WI38 (cell line): ENCODE measurements at regions not wholly inside any gene's neighbourhood (a gene's known extent, or its start where the extent isn't known, plus 50 kb on each side); places are given as distances from the start of the nearest gene placed in this dataset.

Experiments used
- H3K4me3 ChIP-seq: 2 replicates; pipeline ENCODE4 v1.5.1; 2011; ENCODE audit warnings: low read depth, mild to moderate bottlenecking, control low read depth, low read length
- TF ChIP-seq, protein P1 (sequence below): IDR thresholded peaks from 2 replicates; pipeline ENCODE4 v1.5.1; 2012; ENCODE audit warnings: low read depth, mild to moderate bottlenecking, control low read depth, low read length

DNA sequence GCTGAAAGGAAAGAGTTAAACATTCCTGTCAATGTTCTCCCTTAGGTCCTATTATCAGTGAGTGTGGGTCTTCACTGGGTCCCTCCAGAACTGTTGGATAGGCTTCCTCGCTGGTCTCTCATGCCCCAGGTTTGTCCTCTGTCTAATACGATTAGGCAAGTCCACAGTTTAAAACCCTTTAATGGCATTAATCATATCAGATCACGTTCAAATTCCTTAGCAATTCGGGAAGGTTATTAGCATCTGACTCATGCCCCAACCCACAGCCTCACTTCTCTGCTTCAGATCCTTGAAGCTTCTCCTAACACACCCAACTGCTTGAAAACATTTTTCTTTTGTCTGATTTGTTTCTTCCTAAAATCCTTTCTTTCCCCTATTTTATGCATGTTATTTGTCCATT, 224.3 kb upstream of the ATP10A start:
- no peak overlapping the region for H3K4me3 ChIP-seq
- TF ChIP-seq, protein P1, sequence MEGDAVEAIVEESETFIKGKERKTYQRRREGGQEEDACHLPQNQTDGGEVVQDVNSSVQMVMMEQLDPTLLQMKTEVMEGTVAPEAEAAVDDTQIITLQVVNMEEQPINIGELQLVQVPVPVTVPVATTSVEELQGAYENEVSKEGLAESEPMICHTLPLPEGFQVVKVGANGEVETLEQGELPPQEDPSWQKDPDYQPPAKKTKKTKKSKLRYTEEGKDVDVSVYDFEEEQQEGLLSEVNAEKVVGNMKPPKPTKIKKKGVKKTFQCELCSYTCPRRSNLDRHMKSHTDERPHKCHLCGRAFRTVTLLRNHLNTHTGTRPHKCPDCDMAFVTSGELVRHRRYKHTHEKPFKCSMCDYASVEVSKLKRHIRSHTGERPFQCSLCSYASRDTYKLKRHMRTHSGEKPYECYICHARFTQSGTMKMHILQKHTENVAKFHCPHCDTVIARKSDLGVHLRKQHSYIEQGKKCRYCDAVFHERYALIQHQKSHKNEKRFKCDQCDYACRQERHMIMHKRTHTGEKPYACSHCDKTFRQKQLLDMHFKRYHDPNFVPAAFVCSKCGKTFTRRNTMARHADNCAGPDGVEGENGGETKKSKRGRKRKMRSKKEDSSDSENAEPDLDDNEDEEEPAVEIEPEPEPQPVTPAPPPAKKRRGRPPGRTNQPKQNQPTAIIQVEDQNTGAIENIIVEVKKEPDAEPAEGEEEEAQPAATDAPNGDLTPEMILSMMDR: no peak

DNA sequence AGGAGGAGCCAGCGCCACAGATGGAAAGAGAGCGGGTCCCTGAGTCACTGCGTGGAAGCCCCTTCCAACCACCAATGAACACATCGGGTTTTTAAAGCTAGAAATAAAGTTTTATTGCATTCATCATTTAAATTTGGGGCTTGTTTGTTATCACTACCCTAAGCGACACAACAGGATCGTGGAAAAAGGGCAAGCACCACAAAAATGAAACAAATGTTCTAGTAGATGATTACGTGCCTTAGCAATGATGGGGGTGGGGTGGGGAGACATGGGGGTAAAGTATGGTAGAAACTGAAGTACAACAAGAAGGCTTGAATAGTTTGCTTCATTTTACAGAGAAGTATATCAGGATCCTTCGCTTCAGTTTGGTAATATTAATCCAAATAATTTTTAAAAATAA, 221.6 kb upstream of the ATP10A start:
- no peak overlapping the region for H3K4me3 ChIP-seq
- TF ChIP-seq, protein P1: no peak

DNA sequence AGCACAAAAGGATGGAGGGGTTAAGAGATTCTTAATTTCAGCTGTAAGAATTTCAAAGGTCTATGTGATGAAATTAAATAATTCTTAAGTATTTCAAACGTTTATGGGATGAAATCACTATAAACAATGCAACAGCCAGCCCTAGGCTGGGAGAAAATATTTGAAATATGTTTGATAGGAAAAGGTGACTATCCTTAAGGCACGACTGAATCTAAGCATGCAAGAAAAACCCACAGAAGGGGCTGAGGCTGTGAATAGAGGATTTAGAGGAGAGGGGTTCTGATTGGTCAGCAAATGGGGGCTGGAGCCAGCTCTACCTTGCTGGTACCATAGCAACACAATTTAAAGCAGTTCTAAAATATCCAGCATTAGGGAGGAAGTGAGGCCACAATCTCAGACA, 220.8 kb upstream of the ATP10A start:
- H3K4me3 ChIP-seq: no peak overlapping the region
- TF ChIP-seq, protein P1: no peak

DNA sequence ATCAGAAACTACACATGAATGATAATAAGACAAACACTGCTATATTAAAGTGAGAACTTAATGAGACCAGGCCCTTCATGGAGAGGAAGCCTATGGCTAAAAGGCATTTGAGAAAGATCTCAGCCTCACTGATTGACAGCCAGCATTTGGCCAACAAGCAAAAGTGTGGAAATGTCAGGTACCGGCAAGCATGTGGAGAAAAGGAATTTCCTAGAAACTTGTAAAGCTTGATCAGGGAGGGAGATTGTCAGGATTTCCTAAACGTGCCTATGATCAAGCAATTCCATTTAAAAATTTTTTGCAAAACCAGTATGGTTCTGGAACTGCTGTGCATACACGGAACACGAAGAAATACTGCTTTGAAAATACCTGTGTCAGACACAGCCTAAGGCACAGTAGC, 220.3 kb upstream of the ATP10A start:
- TF ChIP-seq, protein P1: no peak
- no peak overlapping the region for H3K4me3 ChIP-seq

DNA sequence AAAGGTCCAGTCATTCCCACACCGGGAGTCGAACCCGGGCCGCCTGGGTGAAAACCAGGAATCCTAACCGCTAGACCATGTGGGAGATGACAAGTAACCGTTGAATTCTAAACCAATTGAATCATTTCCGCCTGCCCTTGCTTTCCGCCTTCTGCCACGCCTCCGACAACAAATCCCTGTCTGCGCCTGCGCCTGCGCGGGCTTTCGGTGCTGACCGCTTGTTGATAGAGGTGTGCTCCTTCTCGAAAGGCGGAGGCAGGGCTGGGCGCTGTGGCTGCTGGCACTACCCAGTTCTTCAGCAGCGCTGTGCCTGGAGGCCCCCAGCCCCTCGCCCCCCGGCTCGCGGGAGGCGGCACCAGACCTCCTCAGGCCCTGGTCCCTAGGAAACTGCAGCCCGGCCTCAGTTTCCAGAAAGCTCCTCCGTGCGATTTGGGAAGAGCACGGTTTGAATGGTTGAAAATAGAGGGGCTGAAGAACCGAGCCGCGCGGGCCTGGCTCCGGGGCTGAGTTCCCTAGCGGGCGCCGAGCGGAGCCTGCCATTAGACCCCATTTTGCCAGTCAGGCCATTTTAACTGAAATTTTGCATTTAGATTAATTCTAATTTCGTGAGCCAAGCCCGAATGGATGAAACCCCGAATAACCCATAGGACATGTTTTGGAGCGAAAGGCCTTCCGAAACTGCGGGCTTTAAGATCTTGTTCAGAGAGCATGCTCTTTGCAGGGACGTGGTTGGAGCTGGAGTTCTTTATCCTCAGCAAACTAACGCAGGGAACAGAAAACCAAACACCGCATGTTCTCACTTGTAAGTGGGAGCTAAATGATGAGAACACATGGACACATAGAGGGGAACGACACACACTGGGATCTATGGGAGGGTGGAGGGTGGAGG, 219.3 kb upstream of the ATP10A start:
- TF ChIP-seq, protein P1: no peak
- peak overlapping the region; percentile 68 for H3K4me3 ChIP-seq

DNA sequence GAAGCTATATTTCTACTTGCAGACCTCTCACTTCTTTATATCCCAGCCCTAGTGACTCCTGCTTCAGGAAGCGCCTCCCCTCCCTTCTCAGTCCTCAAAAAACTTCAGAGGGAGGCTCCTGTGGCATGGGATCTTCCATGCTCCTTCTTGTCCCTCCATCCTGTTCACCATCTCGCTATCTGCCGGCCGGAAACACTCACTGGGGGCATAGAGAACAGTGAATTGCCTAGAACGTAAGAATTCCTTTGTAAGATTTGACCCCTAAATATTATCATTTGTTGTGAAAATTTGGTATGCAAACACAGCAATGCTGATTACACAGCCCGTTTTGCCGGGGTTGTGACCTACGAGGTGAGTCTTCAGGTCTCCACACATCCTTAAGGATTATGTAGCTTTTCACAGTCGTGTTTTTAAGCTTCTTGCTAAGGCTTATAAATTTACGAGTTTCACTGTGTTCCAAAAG, 218.7 kb upstream of the ATP10A start:
- TF ChIP-seq, protein P1: no peak
- H3K4me3 ChIP-seq: no peak overlapping the region

DNA sequence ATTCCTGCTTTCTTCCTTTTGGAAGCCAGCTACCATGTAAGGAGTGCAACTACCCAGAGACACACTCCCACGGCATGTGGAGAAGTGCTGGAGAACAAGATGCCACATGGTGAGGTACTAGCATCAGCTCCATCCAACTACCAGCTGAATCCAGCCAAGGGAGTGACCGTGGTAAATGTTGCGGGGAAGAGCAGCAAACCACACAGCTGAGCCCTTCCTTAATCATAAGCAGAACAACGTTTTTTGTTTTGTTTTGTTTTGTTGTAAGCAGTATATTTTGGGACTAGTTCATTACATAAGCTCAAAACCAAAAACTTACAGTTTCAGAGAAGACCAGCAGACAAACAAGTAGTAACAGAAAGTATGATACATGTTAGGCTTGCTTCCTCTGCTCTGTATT, 212.6 kb upstream of the ATP10A start:
- TF ChIP-seq, protein P1: no peak
- no peak overlapping the region for H3K4me3 ChIP-seq
